DMS153 treated with DMSO at 0.1 percent for 48 hours (cell line): ENCODE measurements at regions not wholly inside any gene's neighbourhood (a gene's known extent, or its start where the extent isn't known, plus 50 kb on each side); places are given as distances from the start of the nearest gene placed in this dataset.

Source experiments
- DNase-seq: peaks from one replicate; lab custom pipeline; 2025; ENCODE audit not compliant: unreplicated experiment; lab: John Stamatoyannopoulos, UW

DNA sequence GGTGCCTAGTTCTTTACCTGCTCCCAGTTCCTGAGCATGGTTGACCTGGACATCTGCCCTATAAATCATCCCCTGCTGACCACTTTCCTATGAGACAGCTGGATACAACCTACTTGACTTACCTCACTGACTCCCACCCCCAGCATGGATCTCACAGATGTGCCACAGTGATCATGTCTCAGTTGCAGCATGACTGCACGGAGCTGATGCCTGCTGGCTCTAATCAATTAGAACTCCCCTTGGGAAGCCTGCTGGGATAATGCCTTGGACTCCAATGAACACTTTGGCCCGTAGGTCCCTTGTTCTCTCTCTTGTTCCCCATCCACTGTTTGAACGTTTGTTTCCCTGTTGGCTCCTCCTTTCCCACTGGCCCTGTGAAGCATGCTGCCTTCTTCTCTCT is 271.2 kb upstream of the IGFBP3 start:
- no peak for DNase-seq

DNA sequence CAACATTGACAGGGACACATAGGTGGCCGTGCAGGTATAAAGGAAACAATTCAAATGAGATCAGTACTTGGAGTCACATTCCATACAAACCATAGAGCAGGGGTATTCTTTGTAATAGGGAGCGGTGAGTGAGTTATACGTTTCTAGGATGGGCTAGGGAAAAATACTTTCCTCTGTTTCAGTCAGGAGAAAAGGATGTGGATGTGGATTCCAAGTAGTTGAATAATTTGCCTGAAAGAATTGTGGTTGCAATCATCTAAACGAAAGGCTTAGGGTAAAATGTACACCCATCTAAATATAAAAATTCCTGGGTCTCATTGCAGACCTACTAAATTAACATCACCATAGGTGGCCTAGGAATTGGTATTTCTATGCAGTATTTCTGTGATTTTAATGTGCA is 270.7 kb upstream of the IGFBP3 start:
- DNase-seq, result no peak

DNA sequence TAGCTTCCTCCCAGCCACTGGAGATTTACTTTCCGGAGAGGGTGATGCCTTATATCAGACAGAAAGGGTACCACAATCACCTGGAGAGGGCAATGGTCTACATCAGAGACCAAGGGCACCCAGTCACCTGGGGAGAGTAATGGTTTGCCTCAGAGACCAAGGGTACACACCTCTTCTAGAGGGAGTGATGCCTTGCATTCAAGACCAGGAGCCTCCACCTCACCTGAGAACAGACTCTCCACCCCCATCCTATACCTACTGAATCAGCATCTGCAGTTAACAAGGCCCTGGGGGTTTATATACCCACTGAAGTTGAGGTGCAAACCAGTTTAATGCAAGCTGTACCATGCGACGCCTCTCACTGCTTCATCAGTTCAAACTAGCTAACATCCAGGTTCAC is 270.2 kb upstream of the IGFBP3 start:
- DNase-seq, result no peak

DNA sequence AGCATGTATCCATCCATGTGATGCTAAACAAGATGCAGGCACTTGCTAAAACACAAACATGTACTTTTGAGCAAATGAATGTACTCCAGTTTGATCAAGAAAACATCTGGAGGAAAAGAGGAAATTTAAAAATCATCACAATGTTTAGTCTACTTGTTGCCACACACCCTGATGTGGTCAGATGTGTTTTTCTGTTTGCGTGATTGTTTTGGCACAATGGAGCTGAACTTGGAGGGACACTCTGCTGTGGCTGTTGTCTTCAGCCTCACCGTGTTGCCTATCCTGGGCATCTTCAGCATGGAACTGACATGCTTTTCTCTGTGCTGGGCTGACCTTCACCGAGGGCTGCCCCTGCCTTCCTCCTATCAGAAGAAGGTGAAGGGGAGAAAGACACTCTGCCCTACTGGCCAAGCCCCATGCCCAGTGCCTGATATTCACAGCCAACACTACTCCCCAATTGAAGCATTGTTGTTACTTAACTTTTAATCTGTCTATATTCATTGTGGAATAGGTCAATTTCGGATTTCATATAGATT is 268.3 kb upstream of the IGFBP3 start:
- DNase-seq, result no peak

DNA sequence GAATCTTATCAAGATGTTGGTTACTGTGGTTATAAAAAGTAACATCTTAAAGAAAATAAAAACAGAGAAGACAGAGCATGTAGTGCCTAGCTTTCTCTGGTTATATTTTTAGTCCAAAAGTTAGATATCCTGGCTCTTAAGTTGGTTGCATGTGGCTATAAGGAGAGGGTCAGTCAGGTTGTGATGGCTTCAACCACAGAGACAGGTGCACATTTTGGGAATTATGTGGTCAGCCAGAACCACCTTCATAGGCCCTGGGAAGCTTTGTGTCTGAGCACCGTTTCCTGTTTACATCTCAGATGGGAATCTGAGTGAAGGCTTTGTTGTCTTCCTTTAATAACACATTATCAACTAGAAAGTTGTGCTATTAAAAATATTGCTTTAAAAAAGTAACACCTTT is 265.1 kb upstream of the IGFBP3 start:
- no peak for DNase-seq

DNA sequence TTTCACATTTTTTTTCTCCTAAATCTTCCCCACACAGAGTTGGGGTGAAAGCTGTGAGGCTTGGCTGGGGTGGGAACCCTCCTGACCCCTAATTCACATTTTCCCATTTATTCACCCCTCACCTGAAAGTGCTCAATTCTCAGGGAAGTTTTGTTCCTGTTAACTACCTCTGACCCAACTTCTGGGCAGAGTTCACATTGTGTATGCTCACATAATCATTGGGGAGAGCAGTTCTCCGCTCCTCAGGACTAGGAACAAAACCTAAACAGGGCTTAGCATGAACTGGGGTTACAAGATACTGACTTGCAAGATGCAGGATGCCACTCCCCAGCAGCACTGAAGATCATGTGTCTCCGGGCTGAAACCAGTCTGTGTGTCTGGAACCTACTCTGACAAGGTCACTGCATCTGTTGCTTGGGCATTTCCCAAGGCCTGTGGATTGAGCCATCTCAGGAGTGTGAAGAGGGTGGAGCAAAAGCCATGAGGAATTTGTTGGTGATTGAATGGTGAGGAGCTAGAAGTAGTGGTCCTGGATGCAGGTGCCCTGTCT is 258.1 kb upstream of the IGFBP3 start:
- DNase-seq, result no peak

DNA sequence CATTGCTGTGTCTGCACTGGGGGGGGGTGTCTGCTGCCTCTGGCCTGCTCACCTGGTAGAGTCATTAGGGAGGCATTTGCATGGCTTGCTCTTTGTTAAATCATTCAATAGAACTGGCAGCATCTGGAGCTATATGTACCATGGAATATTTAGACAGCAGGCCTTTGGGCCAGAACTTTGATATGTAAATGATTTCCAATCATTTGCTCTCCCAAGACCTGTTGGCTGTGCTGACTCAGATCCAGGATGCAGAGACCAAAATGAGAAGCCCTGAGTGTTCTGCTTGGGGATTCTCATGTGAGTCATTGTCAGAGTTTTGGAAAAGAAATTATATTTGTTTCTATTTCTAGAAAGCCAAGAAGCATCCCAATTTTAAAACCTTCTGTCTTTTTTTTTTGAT is 257.6 kb upstream of the IGFBP3 start:
- no peak for DNase-seq

DNA sequence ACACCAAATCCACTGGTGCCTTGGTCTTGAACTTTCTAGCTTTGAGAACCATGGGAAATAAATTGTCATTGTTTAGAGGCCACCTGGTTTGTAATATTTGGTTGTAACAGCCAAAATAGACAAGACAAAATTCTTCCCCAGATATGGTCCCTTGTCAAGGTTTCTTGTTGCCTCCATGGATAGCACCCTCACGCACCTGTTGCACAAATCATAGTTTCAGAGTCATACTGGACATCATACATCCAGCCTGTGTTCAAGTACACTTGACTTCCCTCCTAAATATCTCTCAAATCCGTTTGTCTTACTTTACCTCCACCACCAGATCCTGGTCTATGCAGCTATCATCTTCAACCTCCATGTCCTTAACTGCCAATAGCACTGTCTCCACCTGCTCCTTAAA is 256.7 kb upstream of the IGFBP3 start:
- no peak for DNase-seq

DNA sequence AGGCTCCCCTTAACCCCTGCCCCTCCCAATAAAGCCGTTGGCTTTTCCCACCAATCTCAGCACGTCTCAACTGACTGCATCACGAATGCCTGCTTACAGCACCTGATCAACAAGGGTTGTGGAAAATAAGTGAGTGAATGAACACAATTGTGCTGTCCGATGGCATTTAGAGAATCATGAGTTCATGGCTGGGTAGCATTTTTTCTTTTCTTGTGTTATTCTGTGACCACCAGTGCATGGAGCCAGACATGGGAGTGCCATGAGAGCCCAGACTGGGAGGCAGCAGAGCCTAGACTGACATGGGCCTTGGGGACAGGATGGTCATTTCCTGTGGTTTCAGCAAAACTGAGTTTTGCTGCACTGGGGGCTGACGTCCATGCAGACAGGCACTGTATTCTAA is 254.1 kb upstream of the IGFBP3 start:
- no peak for DNase-seq

DNA sequence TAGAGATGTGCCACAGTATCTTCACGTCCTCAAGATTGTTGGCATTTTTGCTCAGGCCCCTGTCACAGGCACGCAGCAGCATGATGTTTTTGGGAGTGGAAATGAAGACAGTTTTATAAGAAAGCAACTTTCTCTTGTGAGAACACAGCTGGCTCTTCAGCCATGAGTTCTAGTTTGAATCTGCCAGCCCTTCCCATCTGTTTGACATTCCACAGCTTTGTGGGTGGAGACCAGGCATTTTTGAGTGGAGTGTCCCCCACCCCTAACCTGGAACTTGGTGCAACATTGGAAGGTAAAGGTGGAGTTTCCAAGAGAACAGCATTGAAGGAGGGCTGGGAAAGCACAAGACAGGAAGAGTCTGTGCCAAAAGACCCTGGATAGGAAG is 253.1 kb upstream of the IGFBP3 start:
- no peak for DNase-seq

DNA sequence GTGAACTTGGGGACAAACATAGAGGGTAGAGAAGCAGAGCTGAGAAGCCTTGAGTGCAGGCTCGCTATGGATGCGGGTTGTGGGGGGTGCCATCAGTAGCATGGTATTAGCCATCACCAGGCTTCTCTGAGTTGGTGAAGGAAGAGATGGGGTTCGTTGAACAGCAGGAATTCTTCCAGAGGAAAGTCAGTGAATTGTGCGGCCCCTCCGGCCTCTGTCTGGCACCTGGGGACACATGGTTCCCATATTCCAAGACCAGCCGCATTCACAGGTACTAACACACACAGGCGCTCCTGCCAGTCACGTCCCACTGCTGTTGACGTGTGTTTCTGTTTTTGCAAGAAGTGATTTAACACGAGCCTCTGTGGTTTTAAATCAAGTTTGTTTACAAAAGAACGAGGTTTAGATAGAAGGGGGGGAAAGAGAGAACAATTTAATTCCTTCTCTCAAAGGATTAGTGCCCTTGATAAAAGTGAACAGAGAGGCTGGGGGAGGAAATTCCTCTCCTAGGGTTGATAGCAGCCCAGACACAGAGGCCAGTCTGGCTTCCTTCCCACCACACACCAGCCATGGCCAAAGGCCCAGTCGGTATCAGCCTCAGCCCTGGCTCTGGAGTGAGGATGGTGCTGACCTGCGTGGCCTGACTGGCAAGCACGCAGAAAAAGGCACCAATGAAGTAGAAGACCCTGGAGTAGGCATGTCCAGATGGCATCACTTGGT is 252.6 kb upstream of the IGFBP3 start:
- no peak for DNase-seq

DNA sequence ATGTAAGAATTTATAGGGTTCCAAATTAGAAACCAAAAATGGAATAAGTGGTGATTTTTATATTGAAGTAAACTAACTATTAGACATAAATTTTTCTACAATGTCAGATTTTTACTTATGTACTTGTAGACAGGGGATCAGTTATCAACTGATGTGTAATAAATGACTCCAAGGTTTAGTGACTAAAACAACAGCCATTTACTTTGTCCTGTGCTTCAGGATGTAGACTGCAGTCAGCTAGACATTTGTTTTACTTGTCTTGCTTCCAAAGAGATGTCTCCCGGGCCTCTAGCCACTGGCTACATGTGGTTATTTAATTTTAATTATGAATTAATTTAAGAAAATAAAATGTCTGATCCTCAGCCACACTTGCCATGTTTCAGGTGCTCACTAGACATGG is 249.7 kb upstream of the IGFBP3 start:
- no peak for DNase-seq

DNA sequence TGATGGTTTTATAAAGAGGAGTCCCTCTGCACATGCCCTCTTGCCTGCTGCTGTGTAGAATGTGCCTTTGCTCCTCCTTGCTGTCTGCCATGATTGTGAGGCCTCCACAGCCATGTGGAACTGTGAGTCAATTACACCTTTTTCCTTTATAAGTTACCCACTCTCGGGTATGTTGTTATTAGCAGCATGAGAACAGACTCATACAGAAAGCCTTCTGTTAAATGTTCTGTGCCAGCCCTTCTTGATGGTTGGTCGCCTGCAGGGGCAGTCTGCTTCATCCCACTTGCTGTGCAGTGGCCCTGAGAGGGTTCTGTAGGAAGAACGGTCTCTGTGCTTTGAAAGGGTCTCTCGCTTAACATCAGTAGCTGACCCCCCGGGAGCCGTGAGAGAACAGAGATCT is 248.9 kb upstream of the IGFBP3 start:
- no peak for DNase-seq

DNA sequence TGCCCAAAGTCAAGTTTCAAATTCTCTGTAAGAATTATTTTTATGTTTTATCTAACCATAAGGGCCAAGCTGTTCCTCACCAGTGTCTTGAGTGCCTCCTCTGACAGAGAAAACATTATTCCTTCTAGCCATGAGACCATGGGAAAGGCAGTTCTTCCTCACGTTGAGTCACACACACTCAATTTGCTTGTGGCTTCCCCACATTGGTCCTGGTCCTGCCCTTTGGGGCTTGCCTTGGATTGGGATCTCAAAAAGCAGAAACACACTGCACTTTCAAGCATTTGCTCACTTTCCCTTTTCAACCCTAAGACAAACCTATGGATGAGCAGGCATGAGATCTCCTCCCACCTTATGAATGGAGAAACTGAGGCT is 248.3 kb upstream of the IGFBP3 start:
- DNase-seq, result no peak

DNA sequence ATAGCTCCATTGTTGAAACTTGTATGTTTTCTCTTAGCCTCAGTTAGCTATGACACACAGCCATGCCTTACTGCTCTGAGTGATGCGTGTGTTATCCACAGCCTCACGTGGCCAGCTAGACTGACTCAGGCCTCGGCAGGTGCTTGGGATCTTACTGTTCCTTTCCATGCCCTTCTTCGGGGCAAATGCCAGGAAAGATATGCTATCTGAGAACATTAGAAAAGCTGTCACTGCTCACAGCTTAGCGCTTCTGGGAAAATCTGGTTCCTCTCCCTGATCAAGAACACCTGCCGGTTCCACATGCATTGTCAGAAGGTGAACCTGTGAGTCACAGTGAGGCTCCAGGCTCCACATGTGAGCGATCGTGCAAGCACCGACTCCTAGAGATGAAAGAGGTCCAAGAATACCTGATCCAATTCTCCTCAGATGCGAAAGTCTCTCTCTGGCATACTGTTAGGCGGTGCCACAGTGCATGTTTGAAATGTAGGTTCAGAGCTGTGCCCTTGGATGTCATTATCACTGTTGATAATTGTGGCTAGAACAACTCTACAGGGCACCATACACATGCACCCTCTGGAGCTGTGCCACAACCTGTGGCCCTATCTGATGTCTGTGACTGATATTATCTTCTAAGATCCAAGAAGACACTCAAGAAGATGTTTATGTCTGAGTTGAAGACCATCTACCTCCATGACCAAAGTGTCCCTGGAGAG is 247.8 kb upstream of the IGFBP3 start:
- no peak for DNase-seq

DNA sequence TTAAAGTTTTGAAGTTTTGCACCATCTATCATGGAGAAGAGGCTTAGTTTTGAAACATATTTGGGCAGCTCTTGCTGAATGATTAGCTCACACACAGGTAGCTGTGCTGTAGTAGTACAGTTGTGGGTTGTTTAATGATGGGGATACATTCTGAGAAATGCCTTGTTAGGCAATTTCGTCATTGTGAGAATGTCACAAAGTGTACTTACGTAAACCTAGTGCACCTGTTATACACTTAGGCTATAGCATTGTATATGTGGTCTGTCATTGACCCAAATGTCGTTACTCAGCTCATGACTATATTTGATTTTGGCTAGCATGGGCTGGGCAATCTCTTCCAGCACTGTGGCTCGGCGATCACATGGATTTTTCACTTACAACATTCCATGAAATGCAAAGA is 247.2 kb upstream of the IGFBP3 start:
- DNase-seq, result no peak

DNA sequence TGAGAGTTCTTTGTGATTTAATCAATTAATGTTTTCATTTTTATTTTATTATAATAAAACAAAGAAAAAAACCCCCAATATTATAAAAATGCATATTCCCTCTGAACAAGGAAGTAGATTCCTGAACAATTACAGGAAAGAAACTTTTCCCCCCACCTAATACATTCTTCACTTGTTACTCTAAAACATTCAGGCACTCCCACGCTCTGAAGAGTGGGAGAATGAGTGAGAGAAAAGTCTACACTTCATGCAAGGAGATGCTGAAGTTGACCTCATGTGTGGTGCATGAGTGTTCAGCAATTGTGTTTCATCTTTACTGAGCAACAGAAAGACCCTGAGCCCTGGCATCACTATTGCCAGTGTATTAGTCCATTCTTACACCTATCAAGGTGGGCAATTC is 244.2 kb upstream of the IGFBP3 start:
- DNase-seq, result no peak

DNA sequence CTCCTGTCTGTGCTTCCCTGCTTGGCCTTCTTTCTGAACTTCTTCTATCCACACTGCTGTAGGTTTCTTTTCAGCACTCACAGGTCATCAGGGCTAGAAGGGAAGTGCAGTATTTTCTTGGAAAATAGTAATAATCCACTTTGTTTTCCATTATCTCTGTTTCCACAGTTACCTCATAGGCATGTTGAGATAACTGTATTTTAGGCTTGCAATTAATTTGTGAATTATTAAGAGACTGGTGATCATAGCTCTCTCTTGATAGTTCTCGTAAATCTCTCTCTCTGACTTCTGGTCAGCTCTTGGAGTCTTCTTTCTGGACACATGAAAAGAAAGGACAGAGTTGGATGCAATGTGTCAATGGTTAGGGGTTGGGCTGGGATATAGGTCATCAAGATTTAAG is 243.6 kb upstream of the IGFBP3 start:
- no peak for DNase-seq

DNA sequence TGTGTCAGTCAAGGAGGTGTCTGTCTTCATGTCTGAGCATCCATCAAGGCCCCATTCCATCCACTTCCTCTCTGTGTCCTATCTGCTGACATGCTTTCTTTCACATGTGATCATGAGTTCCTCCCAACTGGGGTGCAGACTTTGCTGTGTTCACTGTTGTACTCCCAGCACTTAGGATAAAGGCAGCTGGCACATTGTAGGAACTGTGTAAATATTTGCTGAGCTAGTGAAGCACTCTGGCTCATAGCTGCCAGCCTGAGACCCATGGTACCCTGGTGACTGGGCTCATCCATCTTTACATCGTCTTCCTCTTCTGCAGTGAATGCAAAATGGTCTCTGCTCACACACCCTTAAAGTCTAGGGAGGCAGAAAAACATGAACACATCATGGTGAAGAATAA is 242.2 kb upstream of the IGFBP3 start:
- peak; percentile 84 for DNase-seq

DNA sequence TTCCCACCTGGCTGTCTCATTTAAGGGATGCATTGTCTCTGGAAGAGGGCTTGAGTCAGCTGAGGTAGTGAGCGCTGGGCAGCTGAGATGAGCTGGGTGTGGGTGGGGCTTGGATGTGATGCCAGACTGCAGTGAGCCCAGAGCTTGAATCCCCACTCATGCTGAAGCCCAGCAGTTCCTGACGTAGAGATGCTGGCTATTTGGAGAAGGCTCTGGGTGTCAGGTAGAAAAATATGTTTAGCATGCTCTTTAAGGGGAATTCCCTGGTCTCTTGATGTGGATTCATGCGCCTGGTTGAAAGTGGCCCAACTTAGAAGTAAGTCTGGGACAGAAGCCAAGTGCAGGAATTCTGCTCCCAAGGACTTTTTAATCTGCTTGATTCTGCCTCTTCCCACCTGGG is 241.5 kb upstream of the IGFBP3 start:
- DNase-seq, result peak; percentile 31

DNA sequence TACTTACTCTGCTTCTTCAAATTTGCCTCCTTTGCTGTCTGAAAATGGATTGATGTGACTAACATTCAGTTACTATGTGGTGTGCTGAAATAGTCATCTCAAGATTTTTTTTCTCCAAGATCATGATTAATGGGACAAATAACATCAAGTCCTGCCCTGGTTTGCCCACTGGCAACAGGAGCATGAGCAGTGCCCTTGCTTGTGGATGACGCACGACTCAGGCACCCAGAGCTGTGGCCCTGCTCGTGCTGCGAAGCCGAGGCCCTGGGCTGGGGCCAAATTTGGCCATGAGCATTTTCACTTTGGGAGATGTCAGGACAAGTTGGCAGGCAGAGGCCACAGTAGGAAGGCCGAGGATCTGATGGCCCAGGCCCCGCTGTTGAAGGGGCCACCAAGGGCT is 239.8 kb upstream of the IGFBP3 start:
- no peak for DNase-seq

DNA sequence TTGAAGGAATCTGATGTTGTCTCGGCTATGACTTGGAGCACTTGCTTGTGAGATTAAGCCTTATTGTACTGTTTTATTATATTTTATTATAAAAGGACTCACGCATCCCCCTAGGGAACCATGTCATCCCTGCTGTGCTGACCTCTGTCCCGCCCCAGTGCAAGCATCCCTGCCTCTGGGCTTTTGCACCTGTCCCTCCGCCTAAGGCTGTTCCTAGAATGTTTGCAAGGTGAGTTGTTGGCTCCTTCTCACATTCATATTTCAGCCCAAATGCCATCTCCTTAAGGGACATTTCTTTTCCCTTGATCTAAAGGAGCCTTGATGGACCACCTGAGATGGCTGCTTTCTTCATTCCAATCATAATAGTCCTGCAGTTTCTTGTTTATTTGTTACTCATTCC is 236.9 kb upstream of the IGFBP3 start:
- no peak for DNase-seq

DNA sequence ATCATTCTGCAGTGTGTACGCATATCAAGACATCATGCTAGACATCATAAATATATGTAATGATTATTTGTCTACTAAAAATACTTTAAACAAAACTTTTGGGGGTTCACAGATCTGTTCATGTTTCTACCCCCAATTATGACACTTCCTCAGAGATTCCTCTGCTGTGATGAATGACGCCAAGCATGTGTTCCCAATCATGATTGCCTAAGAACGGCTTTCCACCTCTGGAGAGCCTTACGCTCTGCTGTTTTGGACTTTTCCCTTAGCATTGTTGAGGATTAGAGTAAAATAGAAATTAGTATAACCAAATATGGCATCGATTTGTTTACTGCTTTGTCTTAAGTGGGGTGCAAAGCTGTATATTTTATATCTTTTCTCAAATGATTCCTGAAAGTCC is 236.3 kb upstream of the IGFBP3 start:
- DNase-seq, result no peak
